ENCODE measurements at regions not wholly inside any gene's neighbourhood (a gene's known extent, or its start where the extent isn't known, plus 50 kb on each side); places are given as distances from the start of the nearest gene placed in this dataset.

GRCh38 chr10:71077143-71077581, 135.2 kb upstream of the UNC5B start:
- H3K36me3 ChIP-seq (ENCODE audit: control insufficient read depth in 3 of 3, insufficient read depth in 2 of 3, low read depth in 1 of 3, low read length in 3 of 3) = no peaks in the 10 kb centered on the region
- no peak overlapping the region for H3K27ac ChIP-seq (ENCODE audit: low read depth in 1 of 3, low read length in 2 of 3)
- H3K9me3 ChIP-seq (ENCODE audit: control insufficient read depth in 2 of 2, insufficient read depth in 1 of 2, low read depth in 1 of 2, low read length in 1 of 2) = no peaks in the 10 kb centered on the region
- peaks cover 0 to 3% (median 0%) of the 10 kb centered on the region in 3 donors for H3K27me3 ChIP-seq (ENCODE audit: control insufficient read depth in 3 of 3, insufficient read depth in 3 of 3, low read length in 3 of 3)
- FAIRE-seq (no peak), DNase-seq (no peak)
- 67 to 72% (median 70%) methylated on average over 8 of the region's 8 CpGs for WGBS, 3 donors
- H3K4me1 ChIP-seq (ENCODE audit: control insufficient read depth in 3 of 3, insufficient read depth in 2 of 3, low read depth in 1 of 3, low read length in 2 of 3) = no peaks in the 10 kb centered on the region
- no peak overlapping the region for H3K4me3 ChIP-seq (ENCODE audit: low read depth in 1 of 3, low read length in 3 of 3)

GRCh38 chr10:71077796-71078453, 134.4 kb upstream of the UNC5B start:
- peaks cover 0 to 3% (median 0%) of the 10 kb centered on the region in 3 donors for H3K27me3 ChIP-seq (ENCODE audit: control insufficient read depth in 3 of 3, insufficient read depth in 3 of 3, low read length in 3 of 3)
- H3K36me3 ChIP-seq (ENCODE audit: control insufficient read depth in 3 of 3, insufficient read depth in 2 of 3, low read depth in 1 of 3, low read length in 3 of 3) = no peaks in the 10 kb centered on the region
- H3K27ac ChIP-seq (ENCODE audit: low read depth in 1 of 3, low read length in 2 of 3) = no peak overlapping the region
- 64 to 90% (median 78%) methylated on average over 4 of the region's 4 CpGs for WGBS, 3 donors
- no peak overlapping the region for H3K4me3 ChIP-seq (ENCODE audit: low read depth in 1 of 3, low read length in 3 of 3)
- FAIRE-seq = no peak
- no peaks in the 10 kb centered on the region for H3K9me3 ChIP-seq (ENCODE audit: control insufficient read depth in 2 of 2, insufficient read depth in 1 of 2, low read depth in 1 of 2, low read length in 1 of 2)
- H3K4me1 ChIP-seq (ENCODE audit: control insufficient read depth in 3 of 3, insufficient read depth in 2 of 3, low read depth in 1 of 3, low read length in 2 of 3) = no peaks in the 10 kb centered on the region
- DNase-seq = no peak

- FAIRE-seq (no peak), DNase-seq (no peak)
- no peak overlapping the region for H3K27ac ChIP-seq (ENCODE audit: low read depth in 1 of 3, low read length in 2 of 3)
These were observed 133.8 kb upstream of the UNC5B start for GRCh38 chr10:71078454-71079145.

GRCh38 chr10:71079761-71080380, 132.5 kb upstream of the UNC5B start:
- Histone ChIP-seq H3K27ac (ENCODE audit: low read depth in 1 of 3, low read length in 2 of 3) (no peak overlapping the region), H3K36me3 (ENCODE audit: control insufficient read depth in 3 of 3, insufficient read depth in 2 of 3, low read depth in 1 of 3, low read length in 3 of 3) (no peaks in the 10 kb centered on the region), H3K9me3 (ENCODE audit: control insufficient read depth in 2 of 2, insufficient read depth in 1 of 2, low read depth in 1 of 2, low read length in 1 of 2) (no peaks in the 10 kb centered on the region), H3K27me3 (ENCODE audit: control insufficient read depth in 3 of 3, insufficient read depth in 3 of 3, low read length in 3 of 3) (peaks cover 0 to 3% (median 0%) of the 10 kb centered on the region in 3 donors), H3K4me1 (ENCODE audit: control insufficient read depth in 3 of 3, insufficient read depth in 2 of 3, low read depth in 1 of 3, low read length in 2 of 3) (no peaks in the 10 kb centered on the region), H3K4me3 (ENCODE audit: low read depth in 1 of 3, low read length in 3 of 3) (no peak overlapping the region)
- FAIRE-seq (no peak), DNase-seq (no peak)
- 84 to 87% (median 85%) methylated on average over 12 of the region's 12 CpGs for WGBS, 3 donors

More at GRCh38 chr10:71078454-71079145, 133.8 kb upstream of the UNC5B start:
- Histone ChIP-seq H3K36me3 (ENCODE audit: control insufficient read depth in 3 of 3, insufficient read depth in 2 of 3, low read depth in 1 of 3, low read length in 3 of 3) (no peaks in the 10 kb centered on the region), H3K27me3 (ENCODE audit: control insufficient read depth in 3 of 3, insufficient read depth in 3 of 3, low read length in 3 of 3) (no peaks in the 10 kb centered on the region), H3K4me3 (ENCODE audit: low read depth in 1 of 3, low read length in 3 of 3) (no peak overlapping the region), H3K4me1 (ENCODE audit: control insufficient read depth in 3 of 3, insufficient read depth in 2 of 3, low read depth in 1 of 3, low read length in 2 of 3) (no peaks in the 10 kb centered on the region), H3K9me3 (ENCODE audit: control insufficient read depth in 2 of 2, insufficient read depth in 1 of 2, low read depth in 1 of 2, low read length in 1 of 2) (no peaks in the 10 kb centered on the region)
- WGBS, 3 donors = 81 to 89% (median 84%) methylated on average over 14 of the region's 14 CpGs

GRCh38 chr10:71080381-71081228, 131.8 kb upstream of the UNC5B start:
- Histone ChIP-seq H3K9me3 (ENCODE audit: control insufficient read depth in 2 of 2, insufficient read depth in 1 of 2, low read depth in 1 of 2, low read length in 1 of 2) (no peaks in the 10 kb centered on the region), H3K27me3 (ENCODE audit: control insufficient read depth in 3 of 3, insufficient read depth in 3 of 3, low read length in 3 of 3) (peaks cover 0 to 3% (median 0%) of the 10 kb centered on the region in 3 donors), H3K4me3 (ENCODE audit: low read depth in 1 of 3, low read length in 3 of 3) (no peak overlapping the region), H3K4me1 (ENCODE audit: control insufficient read depth in 3 of 3, insufficient read depth in 2 of 3, low read depth in 1 of 3, low read length in 2 of 3) (no peaks in the 10 kb centered on the region), H3K27ac (ENCODE audit: low read depth in 1 of 3, low read length in 2 of 3) (no peak overlapping the region), H3K36me3 (ENCODE audit: control insufficient read depth in 3 of 3, insufficient read depth in 2 of 3, low read depth in 1 of 3, low read length in 3 of 3) (no peaks in the 10 kb centered on the region)
- no peak for FAIRE-seq
- 77 to 80% (median 78%) methylated on average over 7 of the region's 7 CpGs for WGBS, 3 donors
- DNase-seq = no peak

GRCh38 chr10:71081229-71081560, 131.2 kb upstream of the UNC5B start:
- FAIRE-seq (no peak), DNase-seq (no peak)
- Histone ChIP-seq H3K4me3 (ENCODE audit: low read depth in 1 of 3, low read length in 3 of 3) (no peak overlapping the region), H3K36me3 (ENCODE audit: control insufficient read depth in 3 of 3, insufficient read depth in 2 of 3, low read depth in 1 of 3, low read length in 3 of 3) (no peaks in the 10 kb centered on the region), H3K27ac (ENCODE audit: low read depth in 1 of 3, low read length in 2 of 3) (no peak overlapping the region), H3K27me3 (ENCODE audit: control insufficient read depth in 3 of 3, insufficient read depth in 3 of 3, low read length in 3 of 3) (peaks cover 0 to 3% (median 0%) of the 10 kb centered on the region in 3 donors), H3K4me1 (ENCODE audit: control insufficient read depth in 3 of 3, insufficient read depth in 2 of 3, low read depth in 1 of 3, low read length in 2 of 3) (no peaks in the 10 kb centered on the region), H3K9me3 (ENCODE audit: control insufficient read depth in 2 of 2, insufficient read depth in 1 of 2, low read depth in 1 of 2, low read length in 1 of 2) (no peaks in the 10 kb centered on the region)
- 51 to 68% (median 61%) methylated on average over 6 of the region's 6 CpGs for WGBS, 3 donors

GRCh38 chr10:71081912-71082311, 130.5 kb upstream of the UNC5B start:
- H3K9me3 ChIP-seq (ENCODE audit: control insufficient read depth in 2 of 2, insufficient read depth in 1 of 2, low read depth in 1 of 2, low read length in 1 of 2) = no peaks in the 10 kb centered on the region
- FAIRE-seq (no peak), DNase-seq (no peak)
- H3K36me3 ChIP-seq (ENCODE audit: control insufficient read depth in 3 of 3, insufficient read depth in 2 of 3, low read depth in 1 of 3, low read length in 3 of 3) = no peaks in the 10 kb centered on the region
- peaks cover 0 to 3% (median 0%) of the 10 kb centered on the region in 3 donors for H3K27me3 ChIP-seq (ENCODE audit: control insufficient read depth in 3 of 3, insufficient read depth in 3 of 3, low read length in 3 of 3)
- no peaks in the 10 kb centered on the region for H3K4me1 ChIP-seq (ENCODE audit: control insufficient read depth in 3 of 3, insufficient read depth in 2 of 3, low read depth in 1 of 3, low read length in 2 of 3)
- H3K4me3 ChIP-seq (ENCODE audit: low read depth in 1 of 3, low read length in 3 of 3) = no peak overlapping the region
- 78 to 92% (median 85%) methylated on average over 2 of the region's 2 CpGs for WGBS, 3 donors
- H3K27ac ChIP-seq (ENCODE audit: low read depth in 1 of 3, low read length in 2 of 3) = no peak overlapping the region
